ENCODE measurements at regions not wholly inside any gene's neighbourhood (a gene's known extent, or its start where the extent isn't known, plus 50 kb on each side); places are given as distances from the start of the nearest gene placed in this dataset.

GRCh38 chr2:150095361-150096095 lies 391.9 kb downstream of the RND3 start (continued):
- no peak for TF ChIP-seq REST (IDR thresholded peaks at IDR 0.05; ENCODE audit: low read depth)
- TF ChIP-seq POLR2A (IDR thresholded peaks at IDR 0.05; ENCODE audit: borderline replicate concordance, extremely low read depth, insufficient read depth, insufficient read length) = no peak
- no peak for TF ChIP-seq ATF3 (IDR thresholded peaks at IDR 0.05)
- TF ChIP-seq JUND (IDR thresholded peaks at IDR 0.05) = no peak

- BruUV-seq (replicated peaks) = no TSS peak
- TF ChIP-seq EZH2phosphoT487 (IDR thresholded peaks at IDR 0.05; ENCODE audit: borderline replicate concordance) = no peak
- no peak for TF ChIP-seq CEBPB (IDR thresholded peaks at IDR 0.05; ENCODE audit: low read depth)
- no peak for TF ChIP-seq YY1 (IDR thresholded peaks at IDR 0.05; ENCODE audit: extremely low read depth, insufficient replicate concordance, low read depth, low read length)
- no peak for TF ChIP-seq SP1 (IDR thresholded peaks at IDR 0.05; ENCODE audit: low read depth)
- no peak for TF ChIP-seq MAX (IDR thresholded peaks at IDR 0.05)
- no peak for TF ChIP-seq POLR2A (IDR thresholded peaks at IDR 0.05; ENCODE audit: borderline replicate concordance, extremely low read depth, insufficient read depth, insufficient read length)
- no peak for TF ChIP-seq SIN3A (IDR thresholded peaks at IDR 0.05; ENCODE audit: low read depth)
- TF ChIP-seq REST (IDR thresholded peaks at IDR 0.05; ENCODE audit: low read depth) = no peak
- TF ChIP-seq ZFX (IDR thresholded peaks at IDR 0.05) = no peak
- no peak for TF ChIP-seq EGR1 (IDR thresholded peaks at IDR 0.05; ENCODE audit: low read depth)
- no peak for TF ChIP-seq ATF3 (IDR thresholded peaks at IDR 0.05)
- TF ChIP-seq CTCF (IDR thresholded peaks at IDR 0.05 in 2 of 3, conservative IDR thresholded peaks at IDR 0.05 in 1 of 3; ENCODE audit: borderline replicate concordance in 1 of 3, insufficient read depth in 1 of 3, low read depth in 2 of 3, low read length in 2 of 3) = no peak
- TF ChIP-seq RAD21 (IDR thresholded peaks at IDR 0.05; ENCODE audit: low read depth) = no peak
- no peak for TF ChIP-seq ELF1 (IDR thresholded peaks at IDR 0.05; ENCODE audit: borderline replicate concordance, low read depth)
These were observed 395.6 kb downstream of the RND3 start for GRCh38 chr2:150091846-150092245.

More at GRCh38 chr2:150091846-150092245, 395.6 kb downstream of the RND3 start:
- Histone ChIP-seq H3K79me2 (ENCODE audit: insufficient read depth, low read length) (no peaks in the 10 kb centered on the region), H4K20me1 (ENCODE audit: insufficient read depth) (no peaks in the 10 kb centered on the region), H3K36me3 (ENCODE audit: control insufficient read depth in 1 of 2, insufficient read depth in 2 of 2, low read length in 2 of 2) (no peaks in the 10 kb centered on the region), H3K27me3 (ENCODE audit: insufficient read depth, low read length) (no peaks in the 10 kb centered on the region), H3K9me2 (ENCODE audit: insufficient read depth) (peaks cover 4% of the 10 kb centered on the region; the same call in 1 of the 2 replicates), H3K9ac (ENCODE audit: low read length) (no peak overlapping the region), H3K9me3 (ENCODE audit: control insufficient read depth in 1 of 2, insufficient read depth in 1 of 2, low read depth in 1 of 2, low read length in 2 of 2) (no peaks in the 10 kb centered on the region), H3K4me3 (replicated peaks in 1 of 2; ENCODE audit: low read depth in 1 of 2, low read length in 2 of 2) (no peak overlapping the region), H2AFZ (ENCODE audit: low read depth, low read length, poor library complexity, severe bottlenecking) (no peak overlapping the region), H3K4me1 (ENCODE audit: control insufficient read depth in 1 of 2, insufficient read depth in 2 of 2, low read length in 2 of 2) (no peaks in the 10 kb centered on the region), H3K4me2 (ENCODE audit: low read length) (no peak overlapping the region), H3K27ac (ENCODE audit: low read depth, low read length) (no peak overlapping the region)
- intact Hi-C loops (cut with micrococcal nuclease) = no loop called here
- DNase-seq (ENCODE audit: low read depth, low spot score) = no peak
- POLR2A ChIA-PET = no interaction called here
- RAD21 ChIA-PET (ENCODE audit: low non-redundant PET in 1 of 2, low total read pairs in 2 of 2, uncharacterized antibody in 2 of 2, unreplicated experiment in 2 of 2) = no interaction called here
- ATAC-seq = no peak
- CTCF ChIA-PET = no interaction called here
